Retinal pigment epithelial cell (primary cell): ENCODE measurements at regions not wholly inside any gene's neighbourhood (a gene's known extent, or its start where the extent isn't known, plus 50 kb on each side); places are given as distances from the start of the nearest gene placed in this dataset.
"Not testable (repeated sequence)": the region's sequence is repeated elsewhere in the genome, so short reads cannot be mapped to it uniquely, and the experiment has no call there.

Experiments
- DNase-seq: peaks from one replicate; pipeline ENCODE4 v3.0.0-alpha.2; 2010; ENCODE audit warnings: low read depth
- H3K4me3 ChIP-seq: 2 replicates; pipeline ENCODE4 v1.5.1; 2011; ENCODE audit warnings: mild to moderate bottlenecking, low read length, control low read depth, moderate library complexity

GRCh38 chr1:149336082-149336481 is 138.8 kb upstream of the NBPF19 start:
- DNase-seq, H3K4me3 ChIP-seq: not testable (repeated sequence)

GRCh38 chr1:149338221-149338691 is 136.6 kb upstream of the NBPF19 start:
- H3K4me3 ChIP-seq, DNase-seq: not testable (repeated sequence)

GRCh38 chr1:149338698-149339097 is 136.1 kb upstream of the NBPF19 start:
- H3K4me3 ChIP-seq, DNase-seq: not testable (repeated sequence)

GRCh38 chr1:149349448-149349847 is 125.4 kb upstream of the NBPF19 start:
- H3K4me3 ChIP-seq, DNase-seq: not testable (repeated sequence)

- H3K4me3 ChIP-seq, DNase-seq: not testable (repeated sequence)
Observed at GRCh38 chr1:149352205-149352604, 122.6 kb upstream of the NBPF19 start.

- DNase-seq, result not testable (repeated sequence)
Observed at GRCh38 chr1:149354579-149354978, 120.3 kb upstream of the NBPF19 start.

GRCh38 chr1:149355748-149356147 is 119.1 kb upstream of the NBPF19 start:
- H3K4me3 ChIP-seq, result not testable (repeated sequence)

More at GRCh38 chr1:149354579-149354978, 120.3 kb upstream of the NBPF19 start:
- H3K4me3 ChIP-seq, result not testable (repeated sequence)

GRCh38 chr1:149356152-149356551 is 118.7 kb upstream of the NBPF19 start:
- not testable (repeated sequence) for H3K4me3 ChIP-seq, DNase-seq

More at GRCh38 chr1:149355748-149356147, 119.1 kb upstream of the NBPF19 start:
- DNase-seq, result not testable (repeated sequence)

GRCh38 chr1:149360351-149360750 is 114.5 kb upstream of the NBPF19 start:
- DNase-seq, H3K4me3 ChIP-seq: not testable (repeated sequence)

- not testable (repeated sequence) for H3K4me3 ChIP-seq, DNase-seq
Observed at GRCh38 chr1:149361310-149361709, 113.5 kb upstream of the NBPF19 start.

GRCh38 chr1:149364188-149364981 is 110.5 kb upstream of the NBPF19 start:
- not testable (repeated sequence) for DNase-seq, H3K4me3 ChIP-seq

GRCh38 chr1:149366402-149366801 is 108.4 kb upstream of the NBPF19 start:
- not testable (repeated sequence) for H3K4me3 ChIP-seq, DNase-seq

GRCh38 chr1:149367472-149368044 is 107.3 kb upstream of the NBPF19 start:
- DNase-seq, H3K4me3 ChIP-seq: not testable (repeated sequence)

- not testable (repeated sequence) for DNase-seq, H3K4me3 ChIP-seq
Observed at GRCh38 chr1:149368337-149368736, 106.5 kb upstream of the NBPF19 start.

GRCh38 chr1:149369081-149369480 is 105.8 kb upstream of the NBPF19 start:
- not testable (repeated sequence) for H3K4me3 ChIP-seq, DNase-seq

- H3K4me3 ChIP-seq, DNase-seq: not testable (repeated sequence)
Observed at GRCh38 chr1:149371955-149372354, 102.9 kb upstream of the NBPF19 start.

GRCh38 chr1:149378462-149378861 is 96.4 kb upstream of the NBPF19 start:
- H3K4me3 ChIP-seq, DNase-seq: not testable (repeated sequence)

GRCh38 chr1:149390173-149390926 is 84.5 kb upstream of the NBPF19 start:
- peak; percentile 37 for DNase-seq
- peak overlapping the region; percentile 42 for H3K4me3 ChIP-seq

GRCh38 chr1:149390931-149391330 is 83.9 kb upstream of the NBPF19 start:
- DNase-seq, result not testable (repeated sequence)
- H3K4me3 ChIP-seq, result peak overlapping the region; percentile 42

GRCh38 chr1:149395802-149396201 is 79.0 kb upstream of the NBPF19 start:
- H3K4me3 ChIP-seq, DNase-seq: not testable (repeated sequence)
